GM18520 (cell line): ENCODE measurements at regions not wholly inside any gene's neighbourhood (a gene's known extent, or its start where the extent isn't known, plus 50 kb on each side); places are given as distances from the start of the nearest gene placed in this dataset.
"Not testable (repeated sequence)": the region's sequence is repeated elsewhere in the genome, so short reads cannot be mapped to it uniquely, and the experiment has no call there.

Experiments used
- ATAC-seq: cut with Tn5 transposase; IDR thresholded peaks from one replicate; pipeline ENCODE4 v1.9.1; 2021; ENCODE audit not compliant: unreplicated experiment

- ATAC-seq, result no peak
Measured at GRCh38 chr7:81887098-81888090, 117.5 kb upstream of the HGF start.

- ATAC-seq, result no peak
Measured at GRCh38 chr7:81886211-81886764, 116.4 kb upstream of the HGF start.

- no peak for ATAC-seq
Measured at GRCh38 chr7:81884817-81885216, 115.0 kb upstream of the HGF start.

GRCh38 chr7:81883801-81884393, 114.0 kb upstream of the HGF start:
- ATAC-seq, result peak; percentile 45

GRCh38 chr7:81882086-81882485, 112.2 kb upstream of the HGF start:
- no peak for ATAC-seq

- ATAC-seq, result no peak
Measured at GRCh38 chr7:81877890-81878289, 108.0 kb upstream of the HGF start.

GRCh38 chr7:81873559-81873958, 103.7 kb upstream of the HGF start:
- ATAC-seq, result peak; percentile 55

GRCh38 chr7:81871606-81872265, 101.9 kb upstream of the HGF start:
- no peak for ATAC-seq

- ATAC-seq, result no peak
Measured at GRCh38 chr7:81870608-81871007, 100.8 kb upstream of the HGF start.

GRCh38 chr7:81869670-81870069, 99.8 kb upstream of the HGF start:
- peak; percentile 31 for ATAC-seq

- no peak for ATAC-seq
Measured at GRCh38 chr7:81865754-81866153, 95.9 kb upstream of the HGF start.

GRCh38 chr7:81859433-81859832, 89.6 kb upstream of the HGF start:
- ATAC-seq, result no peak

GRCh38 chr7:81858820-81859219, 89.0 kb upstream of the HGF start:
- ATAC-seq, result not testable (repeated sequence)

- no peak for ATAC-seq
Measured at GRCh38 chr7:81857385-81857784, 87.5 kb upstream of the HGF start.

- no peak for ATAC-seq
Measured at GRCh38 chr7:81854518-81854917, 84.7 kb upstream of the HGF start.

- no peak for ATAC-seq
Measured at GRCh38 chr7:81852701-81853100, 82.9 kb upstream of the HGF start.

GRCh38 chr7:81851413-81851812, 81.6 kb upstream of the HGF start:
- no peak for ATAC-seq

- peak; percentile 68 for ATAC-seq
Measured at GRCh38 chr7:81846398-81846797, 76.6 kb upstream of the HGF start.

- ATAC-seq, result peak; percentile 60
Measured at GRCh38 chr7:81845744-81846241, 75.9 kb upstream of the HGF start.

GRCh38 chr7:81843657-81844056, 73.8 kb upstream of the HGF start:
- not testable (repeated sequence) for ATAC-seq

- ATAC-seq, result no peak
Measured at GRCh38 chr7:81842361-81842760, 72.5 kb upstream of the HGF start.
